H1 (cell line): ENCODE measurements at regions not wholly inside any gene's neighbourhood (a gene's known extent, or its start where the extent isn't known, plus 50 kb on each side); places are given as distances from the start of the nearest gene placed in this dataset.

ENCODE experiments used
- CTCF ChIA-PET: fragments of 300-600 bp; sonication (Branson Sonifier 250); formaldehyde crosslinking; loops from one replicate; lab custom pipeline; 2021; ENCODE audit not compliant: partially characterized antibody; lab: Charles Lee
- POLR2A ChIA-PET: fragments of 300-600 bp; sonication (Branson Sonifier 250); formaldehyde crosslinking; loops from one replicate; lab custom pipeline; 2021; ENCODE audit warnings: inconsistent platforms; ENCODE audit not compliant: partially characterized antibody; lab: Charles Lee
- DNase-seq, 2 experiments: peaks; one replicate each; pipeline versions ENCODE4 v3.0.0 to v3.0.0-alpha.2; 2010 to 2022; ENCODE audit warnings: low spot score in 2 of 2, low read depth in 1 of 2, mixed read lengths in 1 of 2
- FAIRE-seq: peaks from 2 replicates; lab custom pipeline; 2011; peaks lifted over from hg19 to GRCh38; lab: Jason Lieb, UNC
- H2AFZ ChIP-seq: 2 replicates; pipeline ENCODE4 v1.8.1; 2012; ENCODE audit warnings: low read length, inconsistent platforms
- H2AK5ac ChIP-seq: 2 replicates; pipeline ENCODE4 v1.6.1; 2013; ENCODE audit warnings: low read depth, low read length
- H2BK120ac ChIP-seq: replicated peaks from 2 replicates; pipeline ENCODE3; 2013; ENCODE audit warnings: low read depth, low read length, inconsistent platforms
- H2BK12ac ChIP-seq: 2 replicates; pipeline ENCODE4 v1.6.1; 2013; ENCODE audit warnings: low read depth, low read length
- H2BK15ac ChIP-seq: 2 replicates; pipeline ENCODE4 v1.6.1; 2013; ENCODE audit warnings: low read length
- H2BK20ac ChIP-seq: 2 replicates; pipeline ENCODE4 v1.6.1; 2013; ENCODE audit warnings: low read length
- H2BK5ac ChIP-seq: 2 replicates; pipeline ENCODE4 v1.6.1; 2013; ENCODE audit warnings: low read depth, low read length
- H3K14ac ChIP-seq: 2 replicates; pipeline ENCODE4 v1.6.1; 2013; ENCODE audit warnings: inconsistent platforms; ENCODE audit not compliant: insufficient read length
- H3K18ac ChIP-seq: 2 replicates; pipeline ENCODE4 v1.6.1; 2013; ENCODE audit warnings: low read length; ENCODE audit errors: extremely low read depth
- H3K23ac ChIP-seq: 2 replicates; pipeline ENCODE4 v1.6.1; 2013; ENCODE audit warnings: inconsistent platforms; ENCODE audit not compliant: insufficient read length
- H3K23me2 ChIP-seq: 2 replicates; pipeline ENCODE4 v1.6.1; 2013; ENCODE audit warnings: low read depth, low read length
- H3K27ac ChIP-seq: 2 replicates; pipeline ENCODE4 v1.6.1; 2011; ENCODE audit warnings: low read depth, low read length, inconsistent platforms
- H3K27me3 ChIP-seq, 4 experiments: replicated peaks in 1 of 4; 1 replicate in 1 of 4; 2 replicates in 3 of 4; pipeline versions ENCODE4 v1.6.1 to v1.8.1; 2011 to 2013; ENCODE audit warnings: low read length in 3 of 4, mild to moderate bottlenecking in 3 of 4, inconsistent platforms in 2 of 4, mixed read lengths in 2 of 4, moderate library complexity in 1 of 4; ENCODE audit not compliant: control insufficient read depth in 3 of 4, insufficient read depth in 3 of 4; ENCODE audit errors: extremely low read depth in 1 of 4
- H3K36me3 ChIP-seq, 4 experiments: 2 replicates each; pipeline versions ENCODE4 v1.6.1 to v1.8.1; 2011 to 2013; ENCODE audit warnings: mild to moderate bottlenecking in 4 of 4, low read length in 3 of 4, moderate library complexity in 2 of 4, control low read depth in 1 of 4, inconsistent platforms in 1 of 4; ENCODE audit not compliant: insufficient read depth in 4 of 4, control insufficient read depth in 2 of 4
- H3K4ac ChIP-seq: replicated peaks from 2 replicates; pipeline ENCODE3; 2013; ENCODE audit warnings: low read length, low read depth, mixed read lengths, inconsistent platforms; ENCODE audit not compliant: insufficient read length
- H3K4me1 ChIP-seq, 4 experiments: replicated peaks in 1 of 4; 1 replicate in 1 of 4; 2 replicates in 3 of 4; pipeline versions ENCODE4 v1.6.1 to v1.8.1; 2011 to 2013; ENCODE audit warnings: low read length in 3 of 4, inconsistent platforms in 2 of 4, mixed read lengths in 1 of 4; ENCODE audit not compliant: insufficient read depth in 4 of 4, control insufficient read depth in 3 of 4
- H3K4me2 ChIP-seq, 2 experiments: 2 replicates each; pipeline versions ENCODE4 v1.6.1 to v1.8.1; 2011 to 2013; ENCODE audit warnings: low read depth in 2 of 2, low read length in 2 of 2, control low read depth in 1 of 2, inconsistent platforms in 1 of 2, mild to moderate bottlenecking in 1 of 2; ENCODE audit not compliant: insufficient read depth in 1 of 2
- H3K4me3 ChIP-seq, 4 experiments: fragments of 200-600, 300-600 bp in 1 of 4; sonication (generic), shearing (Covaris generic), sonication (Bioruptor Twin) in 1 of 4; 2 replicates each; pipeline versions ENCODE4 v1.5.1 to v1.8.1; 2011 to 2016; ENCODE audit warnings: low read length in 4 of 4, low read depth in 3 of 4, control low read depth in 2 of 4, inconsistent platforms in 2 of 4, mild to moderate bottlenecking in 2 of 4, mixed read lengths in 1 of 4, moderate library complexity in 1 of 4; ENCODE audit not compliant: insufficient read depth in 2 of 4; ENCODE audit errors: extremely low read depth in 1 of 4
- H3K56ac ChIP-seq: replicated peaks from 2 replicates; pipeline ENCODE3; 2013; ENCODE audit warnings: low read depth, mild to moderate bottlenecking, mixed read lengths, low read length, inconsistent platforms; ENCODE audit not compliant: insufficient read length
- H3K79me1 ChIP-seq: 2 replicates; pipeline ENCODE4 v1.6.1; 2013; ENCODE audit warnings: low read depth, low read length, control low read depth
- H3K79me2 ChIP-seq, 2 experiments: 2 replicates each; pipeline versions ENCODE4 v1.6.1 to v1.8.1; 2012 to 2013; ENCODE audit warnings: low read length in 2 of 2, mild to moderate bottlenecking in 2 of 2, inconsistent platforms in 1 of 2; ENCODE audit not compliant: insufficient read depth in 2 of 2, control insufficient read depth in 1 of 2
- H3K9ac ChIP-seq, 4 experiments: replicated peaks in 1 of 4; 1 replicate in 1 of 4; 2 replicates in 3 of 4; pipeline versions ENCODE4 v1.6.1 to v1.8.1; 2011 to 2013; ENCODE audit warnings: low read depth in 3 of 4, low read length in 3 of 4, control low read depth in 2 of 4, mild to moderate bottlenecking in 2 of 4, moderate library complexity in 2 of 4, inconsistent platforms in 1 of 4; ENCODE audit errors: extremely low read depth in 1 of 4
- H3K9me3 ChIP-seq, 2 experiments: 2 replicates each; pipeline versions ENCODE4 v1.6.1 to v1.8.1; 2012 to 2013; ENCODE audit warnings: mild to moderate bottlenecking in 2 of 2, moderate library complexity in 2 of 2, control low read depth in 1 of 2, inconsistent platforms in 1 of 2, low read depth in 1 of 2, low read length in 1 of 2, mixed read lengths in 1 of 2; ENCODE audit not compliant: insufficient read depth in 2 of 2
- H4K20me1 ChIP-seq, 2 experiments: replicated peaks in 1 of 2; 2 replicates each; pipeline versions ENCODE3 to v1.8.1; 2011 to 2013; ENCODE audit warnings: inconsistent platforms in 2 of 2, low read length in 2 of 2, mild to moderate bottlenecking in 1 of 2; ENCODE audit not compliant: insufficient read depth in 2 of 2, control insufficient read depth in 1 of 2
- H4K5ac ChIP-seq: 2 replicates; pipeline ENCODE4 v1.6.1; 2013; ENCODE audit warnings: low read length, low read depth, mixed read lengths, inconsistent platforms; ENCODE audit not compliant: insufficient read length
- H4K8ac ChIP-seq: 2 replicates; pipeline ENCODE4 v1.8.0; 2013; ENCODE audit warnings: mild to moderate bottlenecking, moderate library complexity, low read length, inconsistent platforms; ENCODE audit not compliant: insufficient read depth; ENCODE audit errors: extremely low read depth
- H4K91ac ChIP-seq: replicated peaks from 2 replicates; pipeline ENCODE3; 2013; ENCODE audit warnings: low read length, mixed read lengths, inconsistent platforms; ENCODE audit not compliant: insufficient read length
- ATF3 ChIP-seq: IDR thresholded peaks from 2 replicates; pipeline ENCODE4 v1.6.1; 2011; ENCODE audit warnings: low read depth, mild to moderate bottlenecking, low read length; ENCODE audit not compliant: insufficient read depth
- BCL11A ChIP-seq, 2 experiments: IDR thresholded peaks; one replicate each; pipeline ENCODE4 v1.6.1; 2011; ENCODE audit warnings: low read depth in 2 of 2, low read length in 2 of 2, mild to moderate bottlenecking in 2 of 2
- JUND ChIP-seq: IDR thresholded peaks from 2 replicates; pipeline ENCODE4 v1.6.1; 2011; ENCODE audit warnings: mild to moderate bottlenecking, improper control_type of control experiment, low read length
- KDM4A ChIP-seq: IDR thresholded peaks from one replicate; pipeline ENCODE4 v1.7.1; 2012; ENCODE audit warnings: low read depth, mild to moderate bottlenecking, moderate library complexity, low read length, inconsistent platforms; ENCODE audit not compliant: severe bottlenecking
- MAFK ChIP-seq: IDR thresholded peaks from 2 replicates; pipeline ENCODE4 v1.6.1; 2012; ENCODE audit warnings: low read depth, mild to moderate bottlenecking, improper control_type of control experiment, low read length
- POU5F1 ChIP-seq: IDR thresholded peaks from 2 replicates; pipeline ENCODE4 v1.6.1; 2011; ENCODE audit warnings: low read depth, mild to moderate bottlenecking, low read length, moderate library complexity
- SAP30 ChIP-seq: fragments of 300-600 bp; sonication (generic); IDR thresholded peaks from 2 replicates; pipeline ENCODE4 v1.7.1; 2012; ENCODE audit warnings: low read length, moderate library complexity, mild to moderate bottlenecking, inconsistent platforms; ENCODE audit not compliant: insufficient read depth, insufficient replicate concordance
- TBP ChIP-seq: IDR thresholded peaks from 2 replicates; pipeline ENCODE4 v1.6.1; 2011; ENCODE audit warnings: low read depth, low read length, improper control_type of control experiment
- USF2 ChIP-seq: IDR thresholded peaks from 2 replicates; pipeline ENCODE4 v1.6.1; 2011; ENCODE audit warnings: low read length, improper control_type of control experiment
- WGBS, 2 experiments: shearing (Covaris generic) in 1 of 2; methylation state at CpG; one replicate each; pipeline versions ENCODE4 v1.1.6 to v1.1.7; 2013 to 2015; ENCODE audit warnings: low lambda C conversion rate in 2 of 2, mixed read lengths in 2 of 2, inconsistent platforms in 1 of 2, low coverage in 1 of 2, missing lambda C conversion rate in 1 of 2; ENCODE audit not compliant: insufficient replicate concordance in 2 of 2, insufficient coverage in 1 of 2, insufficient read length in 1 of 2; ENCODE audit errors: extremely low coverage in 1 of 2, missing lambda C conversion rate in 1 of 2; 5-methylcytosine and 5-hydroxymethylcytosine counted together

DNA sequence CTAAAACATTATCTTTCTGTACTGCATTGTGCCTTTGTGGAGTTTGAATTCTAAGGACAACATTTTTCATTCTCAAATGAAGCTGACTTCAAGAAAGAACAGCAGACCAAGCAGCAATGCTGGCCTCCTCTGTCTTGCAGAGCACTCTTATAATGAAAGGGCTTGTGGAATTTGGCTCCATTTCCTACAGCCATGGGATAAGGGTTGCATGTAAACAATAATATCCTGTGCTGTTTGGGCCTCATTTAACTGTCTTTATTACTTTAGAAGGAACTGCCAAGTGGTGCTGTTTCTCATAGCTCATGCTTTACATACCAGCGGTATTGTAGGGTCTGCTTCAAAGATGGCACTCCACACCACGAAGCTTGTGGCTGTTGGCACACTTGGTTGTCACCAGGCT lies 111.4 kb upstream of the EOLA2 start:
- ChIA-PET CTCF (interaction anchor here (1.0 to 1.7 kb wide), 6 partner anchors 9 to 178 kb away, joined by 3 to 5 read pairs (median 3); no protein-coding TSS in a partner anchor), POLR2A (no interaction called here)
- Histone ChIP-seq H2BK12ac (no peak overlapping the region), H3K4me1 (no peaks in the 10 kb centered on the region), H3K27ac (no peak overlapping the region), H4K5ac (no peak overlapping the region), H3K9me3 (no peaks in the 10 kb centered on the region), H3K9ac (no peak overlapping the region), H3K23ac (no peak overlapping the region), H3K79me1 (no peaks in the 10 kb centered on the region), H2BK15ac (no peak overlapping the region), H3K4ac (no peak overlapping the region), H2AFZ (no peak overlapping the region), H3K23me2 (no peaks in the 10 kb centered on the region), H2BK5ac (no peak overlapping the region), H3K79me2 (no peaks in the 10 kb centered on the region), H4K91ac (no peak overlapping the region), H3K4me2 (no peak overlapping the region), H3K14ac (no peak overlapping the region), H3K18ac (no peak overlapping the region), H3K36me3 (no peaks in the 10 kb centered on the region), H4K20me1 (no peaks in the 10 kb centered on the region), H3K56ac (no peak overlapping the region), H3K27me3 (no peaks in the 10 kb centered on the region), H2BK120ac (no peak overlapping the region), H2BK20ac (no peak overlapping the region), H3K4me3 (no peak overlapping the region), H4K8ac (no peak overlapping the region), H2AK5ac (no peak overlapping the region)
- WGBS, 2 experiments: 78% methylated on average over 2 of the region's 2 CpGs; no CpG with 5 or more reads in 1 of the 2 experiments
- DNase-seq (no peak), FAIRE-seq (no peak)
- TF ChIP-seq KDM4A: no peak
- no peak for TF ChIP-seq ATF3
- no peak for TF ChIP-seq MAFK
- no peak for TF ChIP-seq BCL11A (IDR thresholded peaks at IDR 0.05; ENCODE audit: low read depth in 2 of 2, low read length in 2 of 2)
- no peak for TF ChIP-seq JUND
- no peak for TF ChIP-seq TBP
- TF ChIP-seq USF2: no peak
- no peak for TF ChIP-seq POU5F1
- no peak for TF ChIP-seq SAP30
